Urinary bladder (tissue), 3 donors: ENCODE measurements at regions not wholly inside any gene's neighbourhood (a gene's known extent, or its start where the extent isn't known, plus 50 kb on each side); places are given as distances from the start of the nearest gene placed in this dataset.
"Not testable (repeated sequence)": the region's sequence is repeated elsewhere in the genome, so short reads cannot be mapped to it uniquely, and the experiment has no call there.

Source experiments
- DNase-seq: peaks from one replicate; pipeline ENCODE4 v3.0.0-alpha.2; 2015; ENCODE audit errors: extremely low spot score
- H3K27ac ChIP-seq: one replicate; pipeline ENCODE4 v1.5.1; 2013; ENCODE audit warnings: low read depth, mild to moderate bottlenecking, moderate library complexity
- H3K36me3 ChIP-seq: one replicate; pipeline ENCODE4 v1.6.1; 2013; ENCODE audit warnings: mild to moderate bottlenecking, moderate library complexity; ENCODE audit not compliant: insufficient read depth
- H3K4me1 ChIP-seq: one replicate; pipeline ENCODE4 v1.6.1; 2013; ENCODE audit warnings: mild to moderate bottlenecking, moderate library complexity; ENCODE audit not compliant: insufficient read depth
- H3K4me3 ChIP-seq: one replicate; pipeline ENCODE4 v1.5.1; 2013; ENCODE audit warnings: low read depth, low read length
- WGBS: extraction: QIAGEN DNeasy Blood & Tissue Kit; methylation state at CpG from one replicate; pipeline ENCODE4 v1.1.7; 2013; 5-methylcytosine and 5-hydroxymethylcytosine counted together
- donor health status: healthy with polysubstance abuse.
- donor health status: healthy.

DNA sequence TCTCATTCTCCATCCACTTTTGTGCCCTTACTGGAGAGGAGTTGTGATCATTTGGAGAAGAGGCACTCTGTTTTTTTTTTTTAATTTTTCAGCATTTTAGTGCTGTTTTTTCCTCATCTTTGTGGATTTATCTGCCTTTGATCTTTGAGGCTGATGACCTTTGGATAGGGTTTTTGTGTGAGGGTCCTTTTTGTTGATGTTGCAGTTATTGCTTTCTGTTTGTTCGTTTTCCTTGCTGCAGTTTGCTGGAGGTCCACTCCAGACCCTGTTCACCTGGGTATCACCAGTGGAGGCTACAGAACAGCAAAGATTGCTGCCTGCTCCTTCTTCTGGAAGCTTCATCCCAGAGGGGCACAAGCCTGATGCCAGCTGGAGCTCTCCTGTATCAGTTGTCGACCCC is 93.2 kb upstream of the STK32A start:
- not testable (repeated sequence) for DNase-seq, H3K36me3 ChIP-seq, H3K4me3 ChIP-seq, H3K4me1 ChIP-seq, H3K27ac ChIP-seq
- 51% methylated on average over 2 of the region's 2 CpGs for WGBS

DNA sequence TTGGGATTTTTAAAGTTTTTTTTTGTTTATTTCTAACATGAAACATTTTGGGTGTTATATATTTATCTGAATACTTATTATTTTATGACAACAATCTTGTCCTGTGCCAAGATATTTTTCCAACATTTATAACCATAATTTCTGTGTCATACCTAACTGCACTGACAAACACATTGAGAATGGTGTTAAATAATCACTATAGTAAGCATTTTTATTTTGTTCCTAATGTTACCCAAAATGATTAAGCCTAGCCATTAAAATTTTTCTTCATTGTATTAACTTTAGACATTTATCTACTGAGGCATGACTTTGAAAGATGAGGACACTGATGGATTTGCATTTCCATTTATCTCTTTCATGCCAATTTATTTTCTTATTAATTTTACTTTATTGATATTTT is 91.6 kb upstream of the STK32A start:
- no peak overlapping the region for H3K27ac ChIP-seq

DNA sequence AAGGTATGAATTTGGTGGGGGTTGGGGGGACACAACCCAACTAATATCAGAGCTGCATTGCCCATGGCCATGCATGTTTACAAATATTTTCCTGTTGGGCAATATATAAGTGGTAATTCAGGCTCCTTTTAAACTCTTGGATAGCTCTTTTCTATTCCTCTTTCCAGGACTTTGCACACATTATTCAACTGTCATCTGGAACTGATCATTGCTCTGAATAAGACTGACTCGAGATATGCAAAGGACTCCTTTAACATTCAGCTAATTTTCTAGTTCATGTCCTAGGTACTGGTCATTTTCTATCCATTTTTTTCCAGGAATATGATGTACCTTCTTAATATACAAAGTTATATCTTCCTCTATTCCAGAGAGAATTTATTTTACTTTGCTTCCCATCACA is 89.5 kb upstream of the STK32A start:
- 69% methylated on average over 1 of the region's 1 CpG for WGBS
- DNase-seq = no peak

More for the DNA sequence above, 91.6 kb upstream of the STK32A start:
- DNase-seq = no peak
- Histone ChIP-seq H3K36me3 (no peaks in the 10 kb centered on the region), H3K4me1 (no peaks in the 10 kb centered on the region), H3K4me3 (no peak overlapping the region)

DNA sequence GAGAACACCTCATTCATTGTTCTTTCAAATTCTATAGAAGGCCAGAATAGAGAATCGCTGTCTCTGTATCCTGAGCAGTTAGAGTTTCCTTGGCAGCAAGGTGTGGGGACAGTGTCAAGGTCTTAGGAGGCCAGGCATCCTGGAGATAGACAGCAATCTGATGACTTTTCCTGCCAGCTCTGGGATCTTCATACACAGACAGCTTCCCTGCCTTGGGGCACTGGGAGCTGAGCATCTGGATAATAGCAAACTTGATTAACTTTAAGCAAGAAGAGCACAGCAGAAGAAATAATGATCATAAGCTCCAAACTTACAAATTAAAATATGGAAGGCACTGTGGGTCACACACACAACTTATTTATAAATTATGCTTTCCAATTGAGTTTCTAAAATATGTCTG is 86.1 kb upstream of the STK32A start:
- Histone ChIP-seq H3K4me3 (no peak overlapping the region), H3K36me3 (no peaks in the 10 kb centered on the region), H3K4me1 (no peaks in the 10 kb centered on the region), H3K27ac (no peak overlapping the region)
- WGBS = 85% methylated on average over 1 of the region's 1 CpG
- no peak for DNase-seq

More for the DNA sequence above, 89.5 kb upstream of the STK32A start:
- Histone ChIP-seq H3K4me3 (no peak overlapping the region), H3K4me1 (no peaks in the 10 kb centered on the region), H3K27ac (no peak overlapping the region), H3K36me3 (no peaks in the 10 kb centered on the region)

DNA sequence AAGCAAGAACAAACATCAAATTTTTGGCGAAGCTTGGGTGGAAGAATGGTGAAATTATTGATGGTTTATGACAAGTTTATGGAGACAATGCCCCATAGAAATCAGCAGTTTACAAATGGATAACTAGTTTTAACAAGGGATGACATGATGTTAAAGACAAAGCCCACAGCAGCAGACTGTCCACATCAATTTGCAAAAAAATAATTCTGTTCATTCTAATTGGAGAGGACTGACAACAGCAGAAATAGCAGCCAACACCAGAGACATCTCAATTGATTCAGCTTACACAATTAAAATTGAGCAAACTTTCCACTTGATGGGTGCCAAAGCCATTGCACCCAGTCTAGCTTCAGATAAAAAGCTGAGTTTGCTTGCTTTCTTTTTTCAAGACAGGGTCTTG is 82.7 kb upstream of the STK32A start:
- Histone ChIP-seq H3K36me3 (no peaks in the 10 kb centered on the region), H3K4me3 (no peak overlapping the region)
- WGBS = 82% methylated on average over 1 of the region's 1 CpG

DNA sequence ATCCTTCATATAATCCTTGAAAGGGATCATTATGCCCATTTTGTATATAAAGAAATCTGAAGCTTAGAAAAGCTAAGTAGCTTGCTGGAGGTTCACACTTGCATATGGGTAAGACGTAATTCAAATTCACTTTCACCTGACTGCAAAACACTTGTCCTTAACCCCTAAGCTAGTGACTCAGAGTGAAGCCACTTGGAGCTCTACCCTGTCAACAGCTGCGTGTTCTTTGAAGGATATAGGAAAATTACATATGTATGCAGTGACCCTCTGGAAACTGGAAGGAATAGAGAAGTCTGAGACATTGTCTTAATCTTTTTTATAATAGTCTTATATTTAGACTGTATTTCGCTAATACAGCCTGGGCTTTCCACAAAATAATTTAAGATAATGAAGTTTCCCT is 80.0 kb upstream of the STK32A start:
- Histone ChIP-seq H3K27ac (no peak overlapping the region), H3K36me3 (no peaks in the 10 kb centered on the region), H3K4me1 (no peaks in the 10 kb centered on the region), H3K4me3 (no peak overlapping the region)
- DNase-seq = no peak
- 77% methylated on average over 3 of the region's 3 CpGs for WGBS

More for the DNA sequence above, 82.7 kb upstream of the STK32A start:
- H3K4me1 ChIP-seq = no peaks in the 10 kb centered on the region
- H3K27ac ChIP-seq = no peak overlapping the region
- DNase-seq = no peak

DNA sequence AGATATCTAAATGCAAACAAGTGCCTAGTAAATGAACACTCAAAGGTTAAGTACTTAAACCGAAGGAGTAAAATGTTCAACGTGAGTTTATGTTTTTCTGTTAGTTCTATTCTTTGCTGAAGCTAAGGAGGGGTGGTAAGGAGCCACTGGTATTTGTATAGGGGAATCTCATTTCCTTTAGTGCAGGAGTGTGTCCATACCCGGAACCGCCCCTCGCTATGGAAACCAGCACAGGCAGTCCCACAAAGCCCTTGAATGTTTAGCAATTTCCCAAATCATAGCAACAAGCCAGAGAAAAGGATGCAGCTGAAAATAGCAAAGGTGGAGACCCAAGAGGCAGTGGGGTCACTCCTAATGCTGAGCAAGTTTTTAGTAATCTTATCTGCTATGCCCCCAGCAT is 78.8 kb upstream of the STK32A start:
- Histone ChIP-seq H3K36me3 (no peaks in the 10 kb centered on the region), H3K4me1 (no peaks in the 10 kb centered on the region), H3K4me3 (no peak overlapping the region), H3K27ac (no peak overlapping the region)
- 65% methylated on average over 5 of the region's 5 CpGs for WGBS
- no peak for DNase-seq

DNA sequence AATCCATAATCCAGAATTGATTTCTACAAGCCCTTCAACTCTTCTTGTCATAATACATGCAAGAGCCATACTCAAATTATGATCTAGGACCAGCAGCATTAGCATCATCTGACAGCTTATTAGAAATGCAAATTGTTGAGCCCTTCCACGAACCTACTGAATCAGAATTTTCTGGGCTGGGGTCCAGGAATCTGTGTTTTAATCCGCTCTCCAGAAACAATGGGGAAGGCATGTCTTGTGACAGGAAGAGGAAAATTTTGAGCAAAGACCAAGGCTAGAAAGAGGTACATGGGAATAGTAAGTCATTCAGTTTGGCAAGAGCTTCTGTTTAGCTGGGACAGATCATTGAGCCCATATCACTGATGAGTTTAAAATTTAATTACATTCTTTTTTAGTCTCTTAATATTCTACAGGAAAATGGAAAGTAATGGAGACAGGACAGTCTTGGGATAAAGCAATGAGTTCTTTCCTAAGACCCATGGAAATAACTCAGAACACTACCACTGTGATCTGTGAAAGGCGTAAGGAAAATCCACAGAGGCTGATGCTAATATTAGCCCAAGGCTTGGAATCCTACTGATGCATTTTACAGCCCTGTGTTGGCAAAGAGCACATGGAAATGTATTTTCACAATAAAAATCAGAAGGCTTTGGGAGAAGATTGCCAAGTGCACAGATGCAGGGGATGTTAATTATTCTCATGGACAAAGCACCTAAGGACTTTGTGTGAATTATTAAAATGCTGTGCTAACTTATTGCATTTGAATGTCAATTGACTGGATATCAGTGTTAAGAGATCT is 73.7 kb upstream of the STK32A start:
- no peaks in the 10 kb centered on the region for H3K36me3 ChIP-seq
- 48% methylated on average over 3 of the region's 3 CpGs for WGBS
- H3K27ac ChIP-seq = no peak overlapping the region
- no peaks in the 10 kb centered on the region for H3K4me1 ChIP-seq
- H3K4me3 ChIP-seq = no peak overlapping the region
- DNase-seq = no peak

DNA sequence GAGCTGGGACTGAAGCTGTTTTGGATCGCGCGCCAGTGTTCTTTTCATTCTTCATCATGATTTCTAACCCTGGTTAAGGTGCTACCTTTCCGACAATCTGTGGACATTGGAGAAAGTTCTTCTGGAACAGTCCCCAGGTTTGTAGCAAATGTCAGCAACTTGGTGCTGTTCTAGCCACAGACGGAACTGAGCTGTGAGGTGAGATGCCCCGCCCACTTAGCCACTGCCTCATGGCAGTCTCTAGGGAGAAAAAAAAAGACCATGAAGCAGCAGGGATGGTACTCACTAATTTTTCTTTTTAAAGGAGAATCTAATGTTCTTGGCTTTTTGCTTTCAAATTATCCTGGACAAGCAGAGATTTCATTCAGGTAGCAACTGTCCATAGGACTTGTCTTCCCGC is 72.1 kb upstream of the STK32A start:
- Histone ChIP-seq H3K36me3 (no peaks in the 10 kb centered on the region), H3K27ac (no peak overlapping the region), H3K4me1 (no peaks in the 10 kb centered on the region), H3K4me3 (no peak overlapping the region)
- 82% methylated on average over 7 of the region's 7 CpGs for WGBS
- no peak for DNase-seq

DNA sequence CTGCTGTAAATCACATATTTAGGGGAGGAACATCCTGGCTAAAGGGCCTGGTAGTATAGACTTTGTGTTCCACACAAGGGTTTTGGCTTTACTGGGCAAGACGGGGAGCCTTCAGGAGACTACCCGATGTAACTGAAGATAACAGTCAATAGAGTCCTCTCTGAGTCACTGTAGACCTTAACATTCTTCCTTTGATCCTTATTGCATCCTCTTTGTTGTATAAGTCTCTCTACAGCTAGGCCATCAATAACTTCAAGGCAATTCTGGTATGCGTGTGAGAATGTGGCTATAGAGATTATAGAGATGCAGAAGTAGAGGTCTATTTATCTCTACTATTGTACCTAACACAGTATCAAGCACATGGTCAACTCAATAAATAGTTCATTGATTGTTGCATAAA is 67.3 kb upstream of the STK32A start:
- no peaks in the 10 kb centered on the region for H3K36me3 ChIP-seq
- no peak for DNase-seq
- 62% methylated on average over 3 of the region's 3 CpGs for WGBS
- no peaks in the 10 kb centered on the region for H3K4me1 ChIP-seq
- no peak overlapping the region for H3K4me3 ChIP-seq
- H3K27ac ChIP-seq = no peak overlapping the region

DNA sequence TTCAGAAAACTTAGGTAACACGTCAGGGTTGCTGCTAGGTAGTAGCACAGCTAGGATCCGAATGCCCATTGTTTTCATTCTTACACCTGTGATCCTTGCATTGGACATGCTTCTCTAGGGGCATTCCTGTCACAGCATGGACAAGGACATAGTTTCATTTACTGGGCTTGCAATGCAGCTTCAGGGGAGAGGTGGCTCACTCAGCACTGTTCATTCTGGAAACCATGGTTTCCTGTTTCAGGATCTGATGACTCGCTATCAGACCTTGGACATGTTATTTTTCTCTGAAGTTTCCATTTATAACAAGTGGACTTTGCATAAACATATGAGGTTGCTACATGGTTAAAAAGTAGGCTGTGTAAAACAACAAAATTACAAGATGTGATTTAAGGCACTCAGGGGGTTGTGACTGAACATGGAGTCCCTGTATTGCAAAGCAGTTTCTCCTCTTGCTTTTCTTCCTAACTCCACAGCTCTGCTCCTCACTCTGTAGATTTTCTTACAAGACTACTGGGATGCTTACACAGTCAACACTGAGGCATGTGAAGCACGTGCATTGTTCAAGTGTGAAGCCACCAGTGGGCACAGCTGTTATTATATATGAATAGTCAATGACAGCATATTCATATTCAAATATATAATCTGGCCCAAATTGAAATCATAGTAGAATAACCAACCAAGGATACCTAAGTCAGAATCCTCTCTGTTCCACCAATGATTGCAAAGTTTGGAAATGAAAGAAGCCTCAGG is 66.1 kb upstream of the STK32A start:
- WGBS = 62% methylated on average over 4 of the region's 4 CpGs
- DNase-seq = no peak
- Histone ChIP-seq H3K4me1 (no peaks in the 10 kb centered on the region), H3K4me3 (no peak overlapping the region), H3K27ac (no peak overlapping the region), H3K36me3 (no peaks in the 10 kb centered on the region)

DNA sequence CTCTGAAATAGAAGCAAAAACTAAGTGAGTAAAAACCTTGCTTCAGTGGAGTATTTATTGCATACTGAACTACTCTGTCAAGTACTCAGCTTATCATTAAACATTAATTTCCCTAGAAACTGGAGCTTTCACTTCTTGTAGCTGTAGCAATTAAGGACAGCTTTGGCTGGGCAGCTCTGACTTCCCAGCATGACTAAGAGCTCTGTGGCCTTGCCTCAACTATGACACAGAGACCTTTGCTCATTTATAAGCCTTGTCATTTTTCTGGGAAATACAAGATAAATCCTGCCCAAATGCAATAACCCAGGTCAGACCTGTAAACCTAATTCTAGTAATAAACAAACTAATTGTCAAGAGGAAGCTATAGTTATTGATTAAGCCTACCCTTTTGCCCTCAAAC is 65.4 kb upstream of the STK32A start:
- no peaks in the 10 kb centered on the region for H3K36me3 ChIP-seq
- no peak for DNase-seq
- H3K4me1 ChIP-seq = no peaks in the 10 kb centered on the region
- H3K4me3 ChIP-seq = no peak overlapping the region
- no peak overlapping the region for H3K27ac ChIP-seq

DNA sequence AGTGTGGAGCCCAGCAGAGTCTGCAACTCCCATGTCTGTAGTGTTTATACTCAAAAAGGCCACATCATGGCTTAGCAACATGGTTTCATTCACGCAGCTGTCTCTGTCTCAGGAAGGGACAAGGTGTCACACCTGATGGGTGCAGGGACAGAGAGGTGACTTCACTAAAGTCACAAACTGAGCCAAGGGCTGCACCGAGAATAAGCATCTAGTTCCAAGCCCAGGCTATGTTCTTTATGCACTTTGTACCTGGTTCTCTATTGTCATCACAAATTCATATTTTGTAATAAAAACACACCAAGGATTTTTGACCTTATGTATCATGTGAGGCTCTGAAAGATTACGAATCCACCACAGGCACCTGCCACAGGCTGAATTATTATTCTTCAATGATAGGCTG is 64.9 kb upstream of the STK32A start:
- no peak overlapping the region for H3K27ac ChIP-seq
- WGBS = 78% methylated on average over 3 of the region's 3 CpGs
- no peaks in the 10 kb centered on the region for H3K36me3 ChIP-seq
- no peaks in the 10 kb centered on the region for H3K4me1 ChIP-seq
- H3K4me3 ChIP-seq = no peak overlapping the region
- no peak for DNase-seq

DNA sequence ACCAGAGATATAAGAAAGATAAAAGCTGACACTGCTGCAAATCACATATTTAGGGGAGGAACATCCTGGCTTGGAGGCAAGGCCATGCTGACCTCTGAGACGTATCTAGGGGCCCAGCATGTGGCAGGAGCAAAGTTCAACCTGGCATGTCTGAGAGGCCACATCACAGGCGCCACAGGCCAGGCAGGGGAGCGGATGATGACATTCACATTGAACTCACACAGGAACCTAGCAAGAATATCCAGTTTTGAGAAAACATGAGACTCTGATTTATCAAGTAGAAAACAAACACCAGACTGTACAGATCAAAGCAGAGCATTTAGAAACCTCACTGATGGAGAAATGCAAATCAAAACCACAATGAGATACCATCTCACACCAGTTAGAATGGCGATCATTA is 64.2 kb upstream of the STK32A start:
- Histone ChIP-seq H3K4me3 (no peak overlapping the region), H3K36me3 (no peaks in the 10 kb centered on the region), H3K4me1 (no peaks in the 10 kb centered on the region), H3K27ac (no peak overlapping the region)
- 60% methylated on average over 4 of the region's 4 CpGs for WGBS
- peak; percentile 29 for DNase-seq
